Activated gamma-delta T cell treated with anti-CD3 and anti-CD28 coated beads, Interleukin-2, amount 50 U/mL, for 16 hours (primary cell): ENCODE measurements at regions not wholly inside any gene's neighbourhood (a gene's known extent, or its start where the extent isn't known, plus 50 kb on each side); places are given as distances from the start of the nearest gene placed in this dataset.

Experiments used
- DNase-seq: peaks from one replicate; pipeline ENCODE4 v3.0.0-alpha.2; 2020; ENCODE audit warnings: low read depth

GRCh38 chr12:59230334-59230733 is 310.0 kb upstream of the LRIG3 start:
- DNase-seq: no peak

GRCh38 chr12:59219148-59219547 is 298.8 kb upstream of the LRIG3 start:
- no peak for DNase-seq

- no peak for DNase-seq
Observed at GRCh38 chr12:59196989-59197388, 276.7 kb upstream of the LRIG3 start.

GRCh38 chr12:59194794-59195193 is 274.5 kb upstream of the LRIG3 start:
- no peak for DNase-seq

- DNase-seq: no peak
Observed at GRCh38 chr12:59193476-59194050, 273.3 kb upstream of the LRIG3 start.

GRCh38 chr12:59191372-59191771 is 271.1 kb upstream of the LRIG3 start:
- no peak for DNase-seq

- no peak for DNase-seq
Observed at GRCh38 chr12:59186451-59186850, 266.1 kb upstream of the LRIG3 start.

GRCh38 chr12:59185295-59185694 is 265.0 kb upstream of the LRIG3 start:
- no peak for DNase-seq

GRCh38 chr12:59182658-59183455 is 262.6 kb upstream of the LRIG3 start:
- no peak for DNase-seq

- DNase-seq: no peak
Observed at GRCh38 chr12:59182191-59182590, 261.9 kb upstream of the LRIG3 start.

- no peak for DNase-seq
Observed at GRCh38 chr12:59181196-59181777, 261.0 kb upstream of the LRIG3 start.

- DNase-seq: no peak
Observed at GRCh38 chr12:59179231-59179630, 258.9 kb upstream of the LRIG3 start.

- no peak for DNase-seq
Observed at GRCh38 chr12:59173695-59174094, 253.4 kb upstream of the LRIG3 start.

- DNase-seq: no peak
Observed at GRCh38 chr12:59168647-59169046, 248.3 kb upstream of the LRIG3 start.

GRCh38 chr12:59166457-59166856 is 246.2 kb upstream of the LRIG3 start:
- DNase-seq: no peak

- no peak for DNase-seq
Observed at GRCh38 chr12:59164991-59165718, 244.9 kb upstream of the LRIG3 start.

- DNase-seq: no peak
Observed at GRCh38 chr12:59164226-59164625, 243.9 kb upstream of the LRIG3 start.

- no peak for DNase-seq
Observed at GRCh38 chr12:59158681-59159080, 238.4 kb upstream of the LRIG3 start.

GRCh38 chr12:59158066-59158465 is 237.8 kb upstream of the LRIG3 start:
- no peak for DNase-seq

- DNase-seq: no peak
Observed at GRCh38 chr12:59155448-59155847, 235.1 kb upstream of the LRIG3 start.

GRCh38 chr12:59151243-59151642 is 230.9 kb upstream of the LRIG3 start:
- no peak for DNase-seq

GRCh38 chr12:59149995-59150642 is 229.8 kb upstream of the LRIG3 start:
- DNase-seq: no peak
